Lung (tissue), 11 donors: ENCODE measurements at regions not wholly inside any gene's neighbourhood (a gene's known extent, or its start where the extent isn't known, plus 50 kb on each side); places are given as distances from the start of the nearest gene placed in this dataset.

Experiments
- ATAC-seq: fragments of 200-7000 bp; cut with Tn5 transposase; one replicate; pipeline ENCODE4 v1.9.1; 2020; ENCODE audit warnings: moderate number of reproducible peaks; ENCODE audit not compliant: insufficient read depth, low FRiP score
- DNase-seq, 3 donors: peaks; one replicate each; pipeline ENCODE4 v3.0.0-alpha.2; 2013 to 2017
- H3K27ac ChIP-seq, 2 donors: one replicate each; pipeline ENCODE4 v1.5.1; 2013; ENCODE audit warnings: mild to moderate bottlenecking in 2 of 2, moderate library complexity in 2 of 2, control low read depth in 1 of 2, inconsistent platforms in 1 of 2, low read depth in 1 of 2, low read length in 1 of 2
- H3K27me3 ChIP-seq, 3 donors: one replicate each; pipeline ENCODE4 v1.5.1; 2013; ENCODE audit warnings: low read length in 2 of 3; ENCODE audit not compliant: control insufficient read depth in 3 of 3, insufficient read depth in 3 of 3
- H3K36me3 ChIP-seq, 4 donors: one replicate each; pipeline ENCODE4 v1.5.1; 2013; ENCODE audit warnings: low read length in 4 of 4, mild to moderate bottlenecking in 1 of 4, moderate library complexity in 1 of 4; ENCODE audit not compliant: control insufficient read depth in 4 of 4, insufficient read depth in 4 of 4
- H3K4me1 ChIP-seq, 5 donors: one replicate each; pipeline ENCODE4 v1.5.1; 2013; ENCODE audit warnings: low read length in 5 of 5, mild to moderate bottlenecking in 2 of 5, moderate library complexity in 1 of 5; ENCODE audit not compliant: control insufficient read depth in 5 of 5, insufficient read depth in 5 of 5
- H3K4me3 ChIP-seq: one replicate; pipeline ENCODE4 v1.5.1; 2013; ENCODE audit warnings: mild to moderate bottlenecking, control low read depth, moderate library complexity
- H3K9ac ChIP-seq, 2 donors: one replicate each; pipeline ENCODE4 v1.5.1; 2013; ENCODE audit warnings: low read length in 2 of 2, control low read depth in 1 of 2; ENCODE audit not compliant: insufficient read depth in 1 of 2
- H3K9me3 ChIP-seq, 4 donors: one replicate each; pipeline ENCODE4 v1.5.1; 2013; ENCODE audit warnings: low read length in 3 of 4, mild to moderate bottlenecking in 1 of 4, moderate library complexity in 1 of 4; ENCODE audit not compliant: control insufficient read depth in 4 of 4, insufficient read depth in 3 of 4
- CTCF ChIP-seq: IDR thresholded peaks from 2 replicates; pipeline ENCODE4 v1.5.1; 2012; ENCODE audit warnings: mild to moderate bottlenecking; ENCODE audit errors: control extremely low read depth, extremely low read depth
- WGBS, 2 donors: extraction: QIAGEN DNeasy Blood & Tissue Kit; methylation state at CpG; one replicate each; pipeline ENCODE4 v1.1.7; 2013; 5-methylcytosine and 5-hydroxymethylcytosine counted together
- donor health status: control.
- donor health status: control.
- donor health status: Bipolar disorder and iron deficiency.
- donor health status: healthy.
- donor health status: DM: yes; HTN: yes; CAD: no.

GRCh38 chr15:93176065-93176464 is 87.1 kb upstream of the RGMA start:
- DNase-seq (no peak), ATAC-seq (no peak)
- peaks cover 0 to 1% (median 0%) of the 10 kb centered on the region in 4 donors for H3K9me3 ChIP-seq
- H3K4me1 ChIP-seq: peaks cover 0 to 15% (median 0%) of the 10 kb centered on the region in 5 donors
- 83 to 84% methylated on average over 4 of the region's 4 CpGs for WGBS, 2 donors
- H3K4me3 ChIP-seq: no peak overlapping the region
- no peak overlapping the region for H3K9ac ChIP-seq
- no peak overlapping the region for H3K27ac ChIP-seq
- H3K36me3 ChIP-seq: no peaks in the 10 kb centered on the region
- no peaks in the 10 kb centered on the region for H3K27me3 ChIP-seq
- no peak for TF ChIP-seq CTCF

- no peaks in the 10 kb centered on the region for H3K27me3 ChIP-seq
- H3K9me3 ChIP-seq: peaks cover 0 to 1% (median 0%) of the 10 kb centered on the region in 4 donors
- 81 to 84% methylated on average over 2 of the region's 2 CpGs for WGBS, 2 donors
- H3K4me1 ChIP-seq: peaks cover 0 to 12% (median 0%) of the 10 kb centered on the region in 5 donors
- H3K9ac ChIP-seq: no peak overlapping the region
- DNase-seq (no peak), ATAC-seq (no peak)
- no peak overlapping the region for H3K27ac ChIP-seq
- TF ChIP-seq CTCF: no peak
- H3K4me3 ChIP-seq: no peak overlapping the region
- H3K36me3 ChIP-seq: no peaks in the 10 kb centered on the region
Observed at GRCh38 chr15:93174836-93175235, 85.8 kb upstream of the RGMA start.

GRCh38 chr15:93173369-93173768 is 84.4 kb upstream of the RGMA start:
- H3K27ac ChIP-seq: no peak overlapping the region
- H3K27me3 ChIP-seq: no peaks in the 10 kb centered on the region
- peaks cover 0 to 1% (median 0%) of the 10 kb centered on the region in 4 donors for H3K9me3 ChIP-seq
- ATAC-seq: no peak
- no peaks in the 10 kb centered on the region for H3K36me3 ChIP-seq
- 52 to 69% methylated on average over 3 of the region's 3 CpGs for WGBS, 2 donors
- H3K4me3 ChIP-seq: no peak overlapping the region
- TF ChIP-seq CTCF: no peak
- H3K9ac ChIP-seq: no peak overlapping the region
- H3K4me1 ChIP-seq: no peaks in the 10 kb centered on the region
- peak in 1 of 3 donors; percentile 20 for DNase-seq

GRCh38 chr15:93171476-93171875 is 82.5 kb upstream of the RGMA start:
- no peak overlapping the region for H3K27ac ChIP-seq
- WGBS, 2 donors: 74 to 96% methylated on average over 3 of the region's 3 CpGs
- no peaks in the 10 kb centered on the region for H3K4me1 ChIP-seq
- H3K9me3 ChIP-seq: peaks cover 0 to 1% (median 0%) of the 10 kb centered on the region in 4 donors
- H3K9ac ChIP-seq: no peak overlapping the region
- H3K27me3 ChIP-seq: no peaks in the 10 kb centered on the region
- DNase-seq (no peak), ATAC-seq (no peak)
- no peak overlapping the region for H3K4me3 ChIP-seq
- no peak for TF ChIP-seq CTCF
- H3K36me3 ChIP-seq: no peaks in the 10 kb centered on the region
